ENCODE measurements at regions not wholly inside any gene's neighbourhood (a gene's known extent, or its start where the extent isn't known, plus 50 kb on each side); places are given as distances from the start of the nearest gene placed in this dataset.

DNA sequence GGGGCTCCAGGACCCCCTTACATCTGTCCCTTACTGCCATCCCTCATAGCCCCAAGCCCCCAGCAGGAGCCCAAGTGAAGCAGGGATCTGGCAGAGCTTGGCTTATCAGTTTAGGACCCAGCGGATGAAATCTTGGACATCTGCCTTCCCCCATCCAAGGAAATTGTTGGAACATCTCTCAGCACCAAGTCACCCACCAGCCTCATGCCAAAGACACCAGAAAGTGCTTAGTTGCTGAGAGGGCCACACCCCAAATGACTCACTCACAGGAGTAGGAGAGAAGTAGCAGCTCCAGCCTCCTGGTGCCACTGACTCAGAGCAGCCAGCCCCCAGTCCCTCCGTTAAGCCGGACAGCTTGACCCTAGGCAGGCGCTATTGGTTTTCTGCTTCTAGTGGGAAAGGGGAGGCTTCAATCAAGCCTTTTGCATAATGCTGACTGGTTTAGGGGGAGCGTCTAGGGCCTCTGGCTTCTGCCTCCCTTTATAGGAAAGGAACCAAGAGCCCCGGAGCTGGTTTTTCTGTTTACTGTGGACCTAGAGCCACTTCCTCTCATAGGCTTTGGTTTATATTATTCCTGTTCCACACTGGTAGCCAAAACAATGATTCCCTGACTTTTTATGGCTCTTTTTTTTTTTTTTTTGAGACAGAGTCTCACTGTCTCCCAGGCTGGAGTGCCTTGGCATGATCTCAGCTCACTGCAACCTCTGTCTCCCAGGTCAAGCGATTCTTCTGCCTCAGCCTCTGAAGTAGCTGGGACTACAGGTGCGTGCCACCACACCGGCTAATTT is 114.2 kb upstream of the IPO9 start:
- DNase-seq (ENCODE audit: extremely low read depth in 1 of 11, low read depth in 9 of 11, low spot score in 4 of 11) = no peak

DNA sequence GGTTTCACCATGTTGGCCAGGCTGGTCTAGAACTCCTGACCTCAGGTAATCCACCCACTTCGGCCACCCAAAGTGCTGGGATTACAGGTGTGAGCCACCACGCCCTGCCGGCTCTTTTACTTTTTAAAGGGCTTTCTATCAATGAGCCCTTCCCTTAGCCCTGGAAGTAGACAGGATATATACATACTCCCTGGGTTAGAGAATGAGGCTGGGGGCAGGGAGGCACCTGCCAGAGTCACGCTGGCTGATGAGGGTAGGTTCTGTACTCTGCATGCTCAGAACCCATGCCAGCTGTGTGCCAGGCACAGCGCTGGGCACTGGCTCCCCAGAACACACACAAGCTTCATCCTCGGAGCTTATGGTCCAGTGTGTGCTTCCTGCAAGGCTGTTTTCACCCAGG is 113.6 kb upstream of the IPO9 start:
- DNase-seq (ENCODE audit: extremely low read depth in 1 of 11, low read depth in 9 of 11, low spot score in 4 of 11) = no peak

DNA sequence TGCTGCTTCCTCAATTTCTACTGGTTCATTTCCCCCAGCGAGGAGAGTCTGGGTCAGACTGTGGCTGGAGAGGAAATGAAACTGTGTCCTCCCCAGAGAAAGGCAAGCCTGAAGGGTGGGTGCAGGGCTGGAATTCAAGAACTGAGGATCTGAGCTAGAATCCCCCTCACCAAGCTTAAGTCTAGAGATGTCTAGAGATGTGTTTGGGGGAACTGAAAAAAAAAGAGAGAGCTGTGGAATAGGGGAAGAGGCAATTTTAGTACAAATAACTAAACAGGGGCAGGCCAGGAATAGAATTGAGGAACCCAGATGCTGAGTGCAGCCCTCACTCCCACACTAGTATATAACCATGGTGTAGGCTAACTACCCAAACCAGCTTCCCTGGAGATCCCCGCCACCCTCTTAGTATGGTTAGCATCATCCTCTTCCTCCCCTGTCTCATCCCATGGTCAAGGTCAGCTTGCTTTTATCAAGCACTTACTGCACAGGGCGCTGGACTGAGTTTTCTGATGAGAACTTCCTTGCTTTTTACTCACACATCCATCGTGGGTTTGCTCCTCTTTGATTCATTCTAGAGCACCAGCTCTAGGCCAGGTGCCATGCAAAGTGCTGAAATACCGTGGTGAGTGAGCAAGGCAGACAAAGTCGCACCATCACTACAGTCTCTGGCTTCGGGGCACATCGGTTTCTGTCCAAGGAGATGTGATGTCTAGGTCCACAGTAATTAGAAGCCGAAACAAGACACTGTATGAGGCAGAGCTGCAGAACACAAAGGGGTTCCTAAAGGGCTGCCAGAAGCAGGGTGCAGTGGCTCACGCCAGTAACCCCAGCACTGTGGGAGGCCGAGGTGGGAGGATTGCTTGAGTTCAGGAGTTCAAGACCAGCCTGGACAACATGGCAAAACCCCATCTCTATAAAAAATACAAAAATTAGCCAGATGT is 112.9 kb upstream of the IPO9 start:
- DNase-seq (ENCODE audit: extremely low read depth in 1 of 11, low read depth in 9 of 11, low spot score in 4 of 11) = no peak

DNA sequence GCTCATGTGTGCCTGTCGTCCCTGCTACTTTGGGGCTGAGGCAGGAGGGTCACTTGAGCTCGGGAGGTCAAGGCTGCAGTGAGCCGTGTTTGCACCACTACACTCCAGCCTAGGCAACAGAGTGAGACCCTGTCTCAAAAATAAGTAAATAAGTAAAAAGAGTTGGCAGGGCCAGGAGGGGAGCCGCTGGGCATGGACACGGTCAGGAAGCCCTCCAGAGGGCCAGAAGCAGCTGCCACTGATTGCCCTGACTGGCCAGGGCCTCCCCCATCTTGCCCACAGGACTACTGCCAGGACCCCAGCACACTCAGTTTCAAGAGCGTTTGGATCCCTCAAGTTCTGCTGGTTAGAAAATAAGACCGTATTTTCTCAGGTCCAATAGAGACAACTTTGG is 112.2 kb upstream of the IPO9 start:
- no peak for DNase-seq (ENCODE audit: extremely low read depth in 1 of 11, low read depth in 9 of 11, low spot score in 4 of 11)

DNA sequence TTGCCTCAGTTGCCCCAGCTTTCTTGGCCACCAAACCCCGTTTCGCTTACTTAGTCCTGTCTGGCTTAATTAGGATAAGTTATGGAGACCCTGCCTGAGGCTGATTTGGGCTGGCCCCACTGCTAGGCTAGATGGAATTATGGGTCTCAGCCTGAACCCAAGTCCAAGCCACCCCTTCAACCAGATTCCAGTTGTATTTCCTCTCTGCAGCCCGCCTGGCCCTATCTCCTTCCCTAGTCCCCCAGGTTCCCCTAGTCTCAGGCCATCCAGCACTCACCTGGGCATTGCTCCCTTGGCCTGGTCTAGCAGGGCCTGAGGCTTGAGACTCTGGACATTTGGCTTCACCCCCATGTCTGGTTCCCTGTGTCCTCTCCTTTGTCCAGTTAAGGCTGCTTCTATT is 111.7 kb upstream of the IPO9 start:
- DNase-seq (ENCODE audit: extremely low read depth in 1 of 11, low read depth in 9 of 11, low spot score in 4 of 11) = no peak

DNA sequence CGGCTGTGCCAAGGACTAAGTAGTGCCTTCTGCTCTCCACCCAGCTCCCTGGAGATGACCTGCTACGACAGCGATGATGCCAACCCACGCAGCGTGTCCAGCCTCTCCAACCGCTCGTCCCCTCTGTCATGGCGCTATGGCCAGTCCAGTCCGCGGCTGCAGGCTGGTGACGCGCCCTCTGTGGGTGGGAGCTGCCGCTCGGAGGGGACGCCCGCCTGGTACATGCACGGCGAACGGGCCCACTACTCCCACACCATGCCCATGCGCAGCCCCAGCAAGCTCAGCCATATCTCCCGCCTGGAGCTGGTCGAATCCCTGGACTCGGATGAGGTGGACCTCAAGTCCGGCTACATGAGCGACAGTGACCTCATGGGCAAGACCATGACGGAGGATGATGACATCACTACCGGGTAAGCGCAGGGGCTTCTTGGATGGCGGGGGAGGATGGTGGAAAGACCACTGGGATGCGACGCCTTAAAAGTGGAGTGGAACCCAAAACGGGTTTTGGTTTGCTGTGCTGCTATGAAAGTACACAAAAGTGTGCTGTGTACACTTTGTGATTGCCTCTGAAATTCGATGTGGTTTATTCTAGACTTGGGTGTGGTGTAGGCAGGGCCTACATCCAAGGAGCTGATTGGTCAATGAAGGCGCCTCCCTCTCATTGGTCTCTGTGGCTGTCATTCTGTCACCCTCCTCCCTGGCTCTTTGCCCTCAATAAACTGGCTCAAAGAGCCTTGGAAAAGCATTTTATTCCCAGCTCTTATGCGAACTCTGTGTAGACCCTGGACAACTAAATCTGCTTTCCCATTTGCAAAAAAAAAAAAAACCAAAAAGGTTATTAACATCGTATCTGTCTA is 110.4 kb upstream of the IPO9 start:
- DNase-seq (ENCODE audit: extremely low read depth in 1 of 11, low read depth in 9 of 11, low spot score in 4 of 11) = no peak

DNA sequence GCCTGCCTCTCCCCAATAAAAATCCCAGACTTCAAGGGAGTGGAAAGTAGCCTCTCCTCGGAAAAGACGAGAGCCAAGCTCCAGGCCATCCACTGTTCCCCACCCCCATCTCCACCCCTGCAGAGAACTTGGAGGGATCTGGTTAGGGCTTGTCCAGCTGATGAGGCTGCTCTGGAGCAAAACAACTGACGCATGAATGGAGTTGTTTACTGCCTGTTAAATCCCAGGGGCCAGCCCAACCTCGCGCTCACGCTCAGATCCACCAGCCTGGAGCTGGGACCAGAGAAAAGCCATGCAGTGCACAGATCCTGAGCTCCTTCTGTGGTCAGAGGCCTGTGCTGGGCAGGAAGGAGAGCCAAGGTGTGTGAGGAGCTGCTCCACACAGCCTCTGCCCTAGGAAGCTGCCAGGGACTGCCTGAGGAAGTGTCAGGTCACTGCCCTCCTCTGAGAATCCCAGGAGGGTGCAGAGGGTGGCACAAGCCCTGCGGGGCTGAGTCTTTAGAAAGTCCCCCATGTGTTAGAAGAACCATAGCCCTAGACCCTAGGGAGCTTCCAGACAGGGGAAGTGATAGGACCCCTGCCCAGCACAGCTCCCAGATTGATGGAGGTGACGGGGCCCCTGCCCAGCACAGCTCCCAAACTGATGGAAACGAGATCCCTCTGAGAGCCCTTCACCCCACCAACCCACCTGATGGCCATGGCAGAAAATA is 109.0 kb upstream of the IPO9 start:
- peak in 4 of 11 donors; percentile 60 to 79 (median 73) for DNase-seq (ENCODE audit: extremely low read depth in 1 of 11, low read depth in 9 of 11, low spot score in 4 of 11)

DNA sequence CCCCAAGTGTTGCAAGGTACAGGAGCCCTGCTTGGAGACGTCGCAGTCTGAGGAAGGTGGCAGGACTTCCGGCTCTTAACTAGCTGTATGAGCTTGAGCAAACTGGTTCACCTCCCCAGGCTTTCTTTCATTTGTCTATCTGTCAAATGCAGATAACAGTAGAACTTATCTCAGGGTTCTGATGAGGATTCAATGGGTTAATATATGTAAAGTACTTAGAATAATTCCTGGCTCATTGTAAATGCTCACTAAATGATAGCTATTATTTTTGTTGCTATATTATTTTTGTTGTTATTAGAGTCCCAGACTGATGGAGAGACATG is 108.5 kb upstream of the IPO9 start:
- no peak for DNase-seq (ENCODE audit: extremely low read depth in 1 of 11, low read depth in 9 of 11, low spot score in 4 of 11)

DNA sequence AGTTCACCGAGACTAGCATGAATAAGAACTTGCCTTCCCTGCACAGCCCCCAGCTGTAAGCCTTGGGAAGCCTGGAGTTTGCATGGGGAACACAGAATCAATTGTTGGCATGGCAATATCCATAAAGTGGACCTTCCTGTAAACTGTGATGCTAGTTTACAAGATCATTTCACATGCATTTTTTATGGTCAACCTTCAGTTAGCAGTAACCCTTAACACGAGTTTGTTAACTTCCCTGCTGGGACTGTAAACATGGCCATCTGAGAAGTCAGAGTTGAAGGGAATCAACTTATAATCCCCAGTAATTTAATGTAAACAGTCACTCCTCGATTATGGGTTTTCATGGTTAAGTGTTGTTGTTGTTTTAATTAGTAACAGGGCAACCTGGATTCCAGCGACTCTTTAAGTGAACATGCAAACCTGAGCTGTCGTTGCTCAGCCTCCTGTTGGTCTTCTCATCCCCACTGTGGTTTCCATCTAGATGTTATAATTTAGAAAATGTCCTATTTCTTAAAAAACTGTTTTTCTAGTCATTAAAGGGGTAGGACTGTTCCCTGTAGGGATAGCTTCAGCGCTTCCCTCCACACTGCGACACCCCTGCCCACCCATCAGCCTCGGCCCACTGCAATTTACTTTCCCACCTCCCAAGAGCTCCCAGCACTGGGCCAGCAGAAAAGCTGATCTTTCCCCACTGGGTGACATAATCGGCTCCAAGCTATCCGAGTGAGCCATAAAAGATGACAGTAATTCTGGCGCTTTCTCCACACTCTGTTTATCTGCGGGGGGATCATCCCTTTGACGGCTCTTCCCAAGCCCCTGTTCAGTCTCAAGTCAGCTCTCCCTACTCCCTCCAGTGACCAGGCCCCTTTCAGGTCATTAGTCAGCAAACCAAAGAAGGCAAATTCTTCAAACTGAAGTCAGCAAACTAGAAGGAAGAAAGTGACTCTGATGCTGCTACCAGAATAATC is 107.6 kb upstream of the IPO9 start:
- DNase-seq (ENCODE audit: extremely low read depth in 1 of 11, low read depth in 9 of 11, low spot score in 4 of 11) = no peak

DNA sequence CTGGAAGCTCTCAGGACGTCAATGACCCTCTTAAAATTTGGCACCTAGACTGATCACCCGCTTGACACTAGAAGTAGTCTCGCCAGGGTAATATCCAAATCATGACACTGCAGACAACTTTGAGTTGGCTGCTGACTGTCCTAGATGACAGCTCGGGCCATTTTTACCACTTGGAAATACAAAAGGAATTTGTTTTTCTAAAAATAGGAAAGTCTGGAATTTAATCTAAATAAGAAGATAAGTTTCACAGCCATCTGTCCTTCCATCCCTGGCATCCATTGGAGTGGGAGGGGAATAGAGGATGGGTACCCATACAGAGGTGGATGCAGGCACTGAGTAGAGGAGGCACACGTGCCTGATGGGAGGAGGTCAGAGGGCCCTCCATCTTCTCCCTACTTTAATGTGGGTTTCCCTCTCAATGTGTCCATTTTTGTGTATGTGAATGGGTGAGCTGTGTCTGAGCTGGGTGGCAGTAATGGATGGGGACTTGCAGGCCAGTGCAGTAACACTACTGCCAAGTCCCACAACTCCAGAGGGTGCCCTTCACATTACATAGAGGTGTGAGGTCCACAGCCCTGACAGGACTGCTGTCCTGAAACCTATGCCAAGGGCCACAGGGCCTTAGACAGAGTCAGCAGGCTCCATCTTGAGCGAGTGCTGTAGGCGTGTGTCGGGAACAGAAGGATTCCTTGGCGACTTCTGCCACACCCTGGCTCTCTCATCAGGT is 104.8 kb upstream of the IPO9 start:
- no peak for DNase-seq (ENCODE audit: extremely low read depth in 1 of 11, low read depth in 9 of 11, low spot score in 4 of 11)

DNA sequence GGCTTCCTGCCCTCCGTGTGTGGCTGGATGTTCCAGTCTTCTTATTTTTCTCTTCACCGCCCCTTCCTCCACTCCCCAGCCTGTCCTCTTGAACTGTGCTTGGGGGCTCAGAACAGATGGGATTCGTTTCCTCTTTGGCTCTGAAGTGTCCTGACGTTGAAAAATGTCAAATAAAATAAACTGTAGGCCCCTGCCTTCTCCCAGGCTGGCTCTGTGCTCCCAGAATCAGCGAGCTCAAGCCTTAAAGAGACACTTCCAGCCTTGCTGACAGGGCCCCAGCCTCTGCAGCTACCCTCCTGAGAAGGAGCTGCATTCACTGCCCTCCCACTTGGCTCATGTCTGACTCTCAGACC is 104.2 kb upstream of the IPO9 start:
- DNase-seq (ENCODE audit: extremely low read depth in 1 of 11, low read depth in 9 of 11, low spot score in 4 of 11) = peak in 6 of 11 donors; percentile 75 to 84 (median 79)

DNA sequence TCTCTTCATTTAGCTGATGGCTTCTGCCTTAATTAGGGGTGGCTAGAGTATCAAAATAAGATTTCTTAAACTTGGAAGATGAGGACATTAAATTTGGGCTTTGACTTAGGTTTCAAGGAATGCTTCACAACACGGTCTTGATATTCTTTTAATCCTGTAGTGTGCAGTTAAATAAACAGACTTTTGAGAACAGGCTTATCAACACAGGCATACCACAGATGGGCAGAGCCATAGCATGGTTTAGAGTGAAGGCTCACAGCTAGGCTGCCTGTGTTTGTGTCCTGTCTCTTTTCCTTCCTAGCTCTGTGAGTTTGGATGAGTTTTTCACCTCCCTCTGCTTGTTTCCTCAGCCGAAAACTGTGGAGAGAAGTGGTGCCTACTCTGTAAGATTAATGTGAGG is 102.3 kb upstream of the IPO9 start:
- no peak for DNase-seq (ENCODE audit: extremely low read depth in 1 of 11, low read depth in 9 of 11, low spot score in 4 of 11)

DNA sequence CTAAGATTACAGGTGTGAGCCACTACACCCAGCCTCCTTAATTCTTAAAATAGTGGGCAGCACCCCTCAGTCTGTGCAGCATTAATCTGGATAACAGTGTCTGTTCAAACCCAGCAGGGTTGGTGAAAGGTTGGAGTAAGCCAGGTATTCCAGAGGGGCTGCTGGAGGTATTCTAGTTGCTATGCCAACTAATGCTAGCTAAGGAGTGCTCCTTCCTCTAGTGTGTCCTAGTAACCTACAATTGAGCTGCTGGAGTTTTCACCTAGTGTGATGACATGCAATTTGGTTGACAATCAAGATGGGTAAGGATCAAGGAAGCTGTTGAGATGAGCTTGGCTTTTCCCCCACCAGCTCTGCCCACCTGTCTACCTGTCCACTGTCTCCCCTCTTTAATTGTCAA is 100.2 kb upstream of the IPO9 start:
- no peak for DNase-seq (ENCODE audit: extremely low read depth in 1 of 11, low read depth in 9 of 11, low spot score in 4 of 11)

DNA sequence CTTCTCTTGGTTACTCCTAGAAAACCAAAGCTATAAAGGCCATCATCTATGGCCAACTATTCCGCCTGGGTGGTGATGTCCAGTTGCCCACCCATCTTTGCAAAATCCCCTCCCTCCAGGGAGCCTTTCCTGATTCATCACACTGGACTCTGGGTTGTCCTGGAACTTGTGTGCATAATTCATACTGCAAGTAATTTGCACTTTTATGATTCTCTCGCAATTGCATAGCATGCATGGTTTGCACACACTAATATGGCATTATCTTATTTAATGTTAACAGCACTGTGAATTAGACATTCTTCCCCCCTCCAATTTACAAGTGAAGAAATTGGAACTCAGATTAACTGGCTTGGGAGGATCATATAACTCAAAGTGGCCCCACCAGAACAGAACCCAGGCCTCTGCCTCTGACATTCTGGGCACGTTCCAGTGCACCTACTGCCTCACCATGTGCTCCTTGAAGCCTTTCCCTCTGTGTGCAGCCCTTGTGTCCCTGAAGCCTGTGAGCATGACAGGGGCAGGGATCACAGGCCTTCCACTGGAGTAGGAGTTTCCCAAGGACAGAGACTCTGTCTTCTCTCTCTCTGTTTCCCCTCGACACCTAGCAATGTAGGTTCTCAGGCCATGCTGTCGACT is 98.9 kb upstream of the IPO9 start:
- DNase-seq (ENCODE audit: extremely low read depth in 1 of 11, low read depth in 9 of 11, low spot score in 4 of 11) = no peak

DNA sequence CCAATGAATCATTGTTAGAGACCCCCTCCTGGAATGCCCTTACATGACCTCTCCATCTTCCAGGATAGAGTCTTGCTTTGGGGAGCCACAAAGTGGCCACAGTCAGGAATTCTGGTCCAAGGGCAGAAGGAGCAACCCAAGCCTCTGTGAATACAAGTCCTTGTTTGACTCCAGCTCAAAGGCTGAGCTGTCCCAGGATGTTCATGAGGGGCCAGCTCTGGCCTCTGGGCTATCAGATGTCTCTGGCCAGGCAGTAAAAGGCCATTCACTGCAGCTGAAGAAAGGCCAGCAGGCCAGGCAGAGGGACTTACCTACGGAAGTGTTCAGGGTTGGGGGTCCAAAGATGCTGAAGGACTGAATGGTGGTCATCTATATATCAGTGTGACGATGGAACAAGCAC is 98.3 kb upstream of the IPO9 start:
- no peak for DNase-seq (ENCODE audit: extremely low read depth in 1 of 11, low read depth in 9 of 11, low spot score in 4 of 11)

DNA sequence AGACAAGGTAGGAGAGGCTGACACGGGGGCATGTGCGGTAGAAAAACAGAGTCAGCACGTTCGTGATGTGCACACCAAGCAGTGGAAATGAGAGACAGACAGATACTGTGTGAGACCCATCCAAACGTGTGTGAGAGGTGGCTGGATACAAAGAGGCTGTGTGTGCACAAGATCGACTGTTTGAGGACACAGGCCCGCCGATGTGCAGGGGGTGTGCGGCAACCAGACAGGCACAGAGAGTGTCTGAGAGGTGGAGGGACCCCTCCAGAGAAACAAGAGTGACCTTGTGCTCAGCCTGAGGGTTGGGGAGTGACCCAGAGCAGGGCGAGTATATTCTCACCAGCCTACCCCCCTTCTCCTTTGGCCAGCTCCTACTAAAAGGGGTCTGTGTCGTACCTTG is 97.8 kb upstream of the IPO9 start:
- DNase-seq (ENCODE audit: extremely low read depth in 1 of 11, low read depth in 9 of 11, low spot score in 4 of 11) = no peak

DNA sequence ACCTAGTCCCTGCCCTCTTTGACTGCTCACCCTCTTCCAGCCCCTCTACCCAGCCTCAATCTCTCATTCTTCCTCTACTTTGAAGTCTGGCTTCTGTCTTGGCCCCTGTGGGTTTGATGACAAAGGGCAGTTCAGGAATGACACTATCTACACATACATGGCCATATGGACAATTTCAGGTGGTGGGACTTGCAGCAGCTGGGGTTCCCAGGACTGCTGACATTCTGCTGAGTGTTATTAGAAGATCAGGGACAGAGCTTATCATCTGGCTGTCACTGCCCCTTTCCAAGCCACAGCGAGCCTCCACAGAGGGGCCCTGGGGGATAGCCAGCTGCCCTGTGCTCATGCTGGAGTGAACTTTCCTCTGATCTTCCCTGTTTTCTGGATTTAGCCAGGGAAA is 97.4 kb upstream of the IPO9 start:
- DNase-seq (ENCODE audit: extremely low read depth in 1 of 11, low read depth in 9 of 11, low spot score in 4 of 11) = no peak

Measured in renal cortex interstitium (tissue), 11 donors.